Heart right ventricle (tissue), 16 donors: ENCODE measurements at regions not wholly inside any gene's neighbourhood (a gene's known extent, or its start where the extent isn't known, plus 50 kb on each side); places are given as distances from the start of the nearest gene placed in this dataset.

Source experiments
- ATAC-seq, 8 donors: fragments of 200-7000 bp; cut with Tn5 transposase; one replicate each; pipeline ENCODE4 v1.9.1; 2020; ENCODE audit warnings: mild to moderate bottlenecking in 8 of 8, moderate library complexity in 8 of 8, moderate number of reproducible peaks in 1 of 8
- DNase-seq, 2 donors: peaks; one replicate each; pipeline ENCODE4 v3.0.0-alpha.2; 2020
- H3K27ac ChIP-seq, 10 donors: fragments of 200-600 bp; sonication (generic) in 2 of 10; one replicate each; pipeline versions ENCODE4 v1.5.0 to v1.8.0; 2020 to 2022; ENCODE audit warnings: mild to moderate bottlenecking in 3 of 10
- H3K27me3 ChIP-seq, 7 donors: fragments of 200-600 bp; one replicate each; pipeline ENCODE4 v1.8.0; 2021 to 2022; ENCODE audit warnings: mild to moderate bottlenecking in 2 of 7
- H3K36me3 ChIP-seq, 9 donors: fragments of 200-600 bp; sonication (generic) in 1 of 9; one replicate each; pipeline versions ENCODE4 v1.5.0 to v1.8.0; 2020 to 2022; ENCODE audit warnings: mild to moderate bottlenecking in 2 of 9
- H3K4me1 ChIP-seq, 9 donors: fragments of 200-600 bp; sonication (generic) in 1 of 9; one replicate each; pipeline versions ENCODE4 v1.5.0 to v1.8.0; 2020 to 2022; ENCODE audit warnings: mild to moderate bottlenecking in 4 of 9
- H3K4me3 ChIP-seq, 10 donors: fragments of 200-600 bp; sonication (generic) in 2 of 10; one replicate each; pipeline versions ENCODE4 v1.5.0 to v1.8.0; 2020 to 2022; ENCODE audit warnings: mild to moderate bottlenecking in 7 of 10, moderate library complexity in 2 of 10
- H3K9me3 ChIP-seq, 11 donors: fragments of 200-600 bp in 10 of 11; sonication (generic) in 2 of 11; one replicate each; pipeline versions ENCODE4 v1.5.0 to v1.8.0; 2013 to 2022; ENCODE audit warnings: mild to moderate bottlenecking in 2 of 11, control low read depth in 1 of 11, moderate library complexity in 1 of 11
- WGBS, 2 donors: extraction: QIAGEN DNeasy Blood & Tissue Kit; methylation state at CpG; one replicate each; pipeline ENCODE4 v1.1.7; 2013; ENCODE audit warnings: inconsistent platforms in 1 of 2; 5-methylcytosine and 5-hydroxymethylcytosine counted together
- intact Hi-C, 10 donors: fragments of 100-400 bp; cut with DNase I; formaldehyde crosslinking; loops; one replicate each; pipeline versions ENCODE4 v1.11.1 to v1.14.2; 2022
- TF ChIP-seq, protein P1 (sequence below), 9 donors: fragments of 200-600 bp; sonication (generic) in 2 of 9; IDR thresholded peaks; one replicate each; pipeline versions ENCODE4 v1.5.0 to v1.8.0; 2021 to 2022; ENCODE audit warnings: antibody characterized with exemption in 9 of 9, mild to moderate bottlenecking in 5 of 9, moderate library complexity in 1 of 9
- donor health status: Arrhythmogenic right ventricular cardiomyopathy.
- donor health status: ischemic (EF 13 %, LVEDD 7.1; RV severe dilation, severe dysfunction).
- donor health status: healthy with polysubstance abuse.
- donor health status: DM: no; HTN: yes; CAD: no.
- donor health status: DM: no; HTN: no; CAD: no.
- donor health status: ischemic (EF 25% LVEDD 6.9; RV normal size, moderate dysfunction).
- donor health status: ischemic (EF 25% LVEDD 5.7; RV mildly dilated, moderate dysfunction).
- donor health status: healthy.
- donor health status: DM: yes; HTN: yes; CAD: no.
- donor health status: Ischemic cardiomyopathy.
- donor health status: ischemic (EF 35%, LVEDD 5.7; RV mildly dilated, moderate dysfunction).
- donor health status: nonischemic (EF 11% LVEDD 7.7; RV severe dilation, severe dysfunction).
- donor health status: DM: yes; HTN: yes; CAD: no.
- donor health status: PGD.
- donor health status: ischemic (EF 29% LVEDD 5.4; RV normal size, mild dysfunction).
- donor health status: nonischemic (EF 23%, LVEDD 6.1; RV moderate dilation, normal function).

DNA sequence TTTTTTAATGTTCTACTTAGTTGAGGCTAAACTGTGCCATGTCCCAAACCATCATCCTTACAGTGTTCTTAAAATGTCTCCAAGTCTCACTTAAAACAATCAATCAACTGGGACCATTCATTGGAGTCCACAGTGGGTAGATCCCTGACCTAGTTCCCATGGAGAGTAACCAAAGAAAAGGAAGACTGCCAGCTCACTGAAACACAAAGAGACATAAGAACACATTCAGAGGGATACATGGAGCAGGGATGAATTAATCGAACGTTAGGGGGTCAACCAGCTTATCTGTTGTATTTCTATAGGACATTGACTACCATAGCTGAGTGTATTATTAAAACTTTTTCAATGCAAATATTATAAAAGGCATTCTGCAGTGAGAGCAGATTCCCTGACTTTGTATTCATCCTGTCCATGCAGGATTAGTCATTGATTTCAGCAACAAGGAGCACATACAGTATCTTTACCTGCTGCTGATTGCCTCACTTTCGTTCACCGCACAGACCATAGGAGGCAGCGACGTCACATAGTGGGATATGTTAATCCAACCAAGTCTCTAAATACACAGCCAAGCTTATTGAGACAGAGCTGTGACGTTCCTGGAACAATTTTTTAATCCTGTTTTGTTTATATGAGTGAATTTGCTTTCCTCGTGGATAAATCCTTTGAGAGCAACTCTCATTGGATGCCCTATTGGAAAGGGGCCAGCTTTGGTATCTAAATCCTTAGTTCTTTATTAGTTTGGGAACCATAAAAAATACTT is 364.9 kb upstream of the RBMS3 start:
- Histone ChIP-seq H3K4me1 (peaks cover 0 to 27% (median 10%) of the 10 kb centered on the region in 9 donors), H3K36me3 (no peaks in the 10 kb centered on the region), H3K27ac (peak overlapping the region in 8 of 10 donors; percentile 21 to 70 (median 63)), H3K4me3 (peak overlapping the region in 7 of 10 donors; percentile 29 to 48 (median 39)), H3K9me3 (no peaks in the 10 kb centered on the region), H3K27me3 (no peaks in the 10 kb centered on the region)
- TF ChIP-seq, protein P1, sequence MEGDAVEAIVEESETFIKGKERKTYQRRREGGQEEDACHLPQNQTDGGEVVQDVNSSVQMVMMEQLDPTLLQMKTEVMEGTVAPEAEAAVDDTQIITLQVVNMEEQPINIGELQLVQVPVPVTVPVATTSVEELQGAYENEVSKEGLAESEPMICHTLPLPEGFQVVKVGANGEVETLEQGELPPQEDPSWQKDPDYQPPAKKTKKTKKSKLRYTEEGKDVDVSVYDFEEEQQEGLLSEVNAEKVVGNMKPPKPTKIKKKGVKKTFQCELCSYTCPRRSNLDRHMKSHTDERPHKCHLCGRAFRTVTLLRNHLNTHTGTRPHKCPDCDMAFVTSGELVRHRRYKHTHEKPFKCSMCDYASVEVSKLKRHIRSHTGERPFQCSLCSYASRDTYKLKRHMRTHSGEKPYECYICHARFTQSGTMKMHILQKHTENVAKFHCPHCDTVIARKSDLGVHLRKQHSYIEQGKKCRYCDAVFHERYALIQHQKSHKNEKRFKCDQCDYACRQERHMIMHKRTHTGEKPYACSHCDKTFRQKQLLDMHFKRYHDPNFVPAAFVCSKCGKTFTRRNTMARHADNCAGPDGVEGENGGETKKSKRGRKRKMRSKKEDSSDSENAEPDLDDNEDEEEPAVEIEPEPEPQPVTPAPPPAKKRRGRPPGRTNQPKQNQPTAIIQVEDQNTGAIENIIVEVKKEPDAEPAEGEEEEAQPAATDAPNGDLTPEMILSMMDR (IDR thresholded peaks at IDR 0.05) = no peak
- 50 to 59% methylated on average over 8 of the region's 8 CpGs for WGBS, 2 donors
- intact Hi-C loops = loop anchor here in 7 of 10 donors (2.0 to 10.0 kb wide), 8 partner anchors 359 to 853 kb away; partner anchors contain the start of gene RBMS3 (in 2 of the 7)
- peak in 6 of 8 donors; percentile 23 to 50 (median 42) for ATAC-seq
- DNase-seq = peak in 1 of 2 donors; percentile 5

DNA sequence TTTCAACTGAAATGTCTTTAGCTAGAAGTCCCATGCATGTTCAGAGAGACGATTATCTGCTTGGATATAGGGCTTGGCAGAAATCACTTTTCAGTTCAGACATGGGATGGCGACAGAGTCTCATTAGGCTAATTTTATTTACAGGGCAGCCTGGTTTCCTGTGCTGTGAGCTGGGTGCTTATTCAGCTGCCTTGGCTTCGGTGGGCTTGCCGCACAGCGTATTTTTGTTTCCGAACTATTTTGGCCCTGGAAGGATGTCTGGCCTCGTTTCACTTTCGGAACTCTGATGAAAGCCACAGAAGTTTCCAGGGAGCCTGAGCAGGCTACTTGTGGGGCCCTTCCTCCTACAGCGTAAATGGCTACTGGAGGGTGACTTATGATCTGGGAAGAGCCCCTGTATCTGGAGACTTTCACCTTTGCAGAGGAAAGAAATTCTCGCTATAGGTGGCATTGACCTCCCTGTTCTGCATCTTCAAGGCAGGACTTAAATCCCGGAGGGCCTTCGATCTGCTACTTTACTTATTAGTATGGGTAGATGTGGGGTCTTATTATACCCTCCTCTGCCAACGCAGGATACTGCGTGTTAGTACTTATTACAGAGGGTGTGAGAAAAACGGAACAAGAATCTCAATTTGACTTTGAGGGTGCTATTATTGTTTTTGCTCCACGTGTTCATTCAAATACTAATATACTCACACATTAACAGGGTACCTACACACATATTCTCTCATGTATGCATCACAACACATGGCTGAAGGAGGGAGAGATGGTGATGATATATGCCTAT is 364.0 kb upstream of the RBMS3 start:
- Histone ChIP-seq H3K9me3 (no peaks in the 10 kb centered on the region), H3K4me3 (peak overlapping the region in 7 of 10 donors; percentile 29 to 48 (median 39)), H3K27me3 (no peaks in the 10 kb centered on the region), H3K4me1 (peaks cover 0 to 27% (median 10%) of the 10 kb centered on the region in 9 donors), H3K27ac (peak overlapping the region in 9 of 10 donors; percentile 13 to 70 (median 63)), H3K36me3 (no peaks in the 10 kb centered on the region)
- intact Hi-C loops = loop anchor here in 7 of 10 donors (2.0 to 10.0 kb wide), 8 partner anchors 358 to 852 kb away; partner anchors contain the start of gene RBMS3 (in 2 of the 7)
- DNase-seq (peak; percentile 33 to 84), ATAC-seq (peak; percentile 93 to 97 (median 96))
- TF ChIP-seq, protein P1 (IDR thresholded peaks at IDR 0.05) = peak; percentile 46 to 83 (median 70)
- 43 to 45% methylated on average over 16 of the region's 16 CpGs for WGBS, 2 donors

DNA sequence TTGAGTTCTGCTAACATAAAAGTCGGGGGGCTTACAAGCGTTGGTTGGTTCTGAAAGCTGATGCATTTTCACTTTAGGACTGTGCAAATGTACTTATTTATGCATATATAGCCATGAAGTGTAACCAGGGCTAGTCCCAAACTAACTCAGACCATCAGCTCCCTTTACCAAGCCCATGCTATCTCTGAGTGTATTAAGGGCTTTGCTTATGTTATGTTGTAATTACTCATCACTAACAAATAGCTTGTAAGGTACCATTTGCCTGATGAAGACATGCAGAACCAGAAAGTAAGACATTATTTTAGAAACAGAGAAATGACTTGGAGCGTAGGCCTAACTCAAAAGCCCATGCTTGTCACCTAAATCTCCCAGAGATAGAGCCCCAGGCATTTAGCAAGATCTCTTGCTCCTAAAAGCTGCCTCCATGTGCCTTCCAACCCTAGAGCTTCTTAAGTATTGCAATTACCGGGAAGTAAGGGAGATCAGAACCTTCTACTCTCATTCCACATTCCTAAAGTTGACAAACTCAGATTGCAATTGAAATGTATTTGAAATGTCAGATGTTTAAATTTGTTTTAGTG is 362.9 kb upstream of the RBMS3 start:
- DNase-seq (no peak), ATAC-seq (no peak)
- TF ChIP-seq, protein P1 (IDR thresholded peaks at IDR 0.05) = no peak
- intact Hi-C loops = loop anchor here in 7 of 10 donors (2.0 to 10.0 kb wide), 8 partner anchors 357 to 851 kb away; partner anchors contain the start of gene RBMS3 (in 2 of the 7)
- 85 to 87% methylated on average over 4 of the region's 4 CpGs for WGBS, 2 donors
- no peaks in the 10 kb centered on the region for H3K27me3 ChIP-seq
- H3K9me3 ChIP-seq = no peaks in the 10 kb centered on the region
- H3K27ac ChIP-seq = peak overlapping the region in 3 of 10 donors; percentile 2 to 70 (median 9)
- no peaks in the 10 kb centered on the region for H3K36me3 ChIP-seq
- H3K4me1 ChIP-seq = peaks cover 0 to 27% (median 10%) of the 10 kb centered on the region in 9 donors
- no peak overlapping the region for H3K4me3 ChIP-seq

DNA sequence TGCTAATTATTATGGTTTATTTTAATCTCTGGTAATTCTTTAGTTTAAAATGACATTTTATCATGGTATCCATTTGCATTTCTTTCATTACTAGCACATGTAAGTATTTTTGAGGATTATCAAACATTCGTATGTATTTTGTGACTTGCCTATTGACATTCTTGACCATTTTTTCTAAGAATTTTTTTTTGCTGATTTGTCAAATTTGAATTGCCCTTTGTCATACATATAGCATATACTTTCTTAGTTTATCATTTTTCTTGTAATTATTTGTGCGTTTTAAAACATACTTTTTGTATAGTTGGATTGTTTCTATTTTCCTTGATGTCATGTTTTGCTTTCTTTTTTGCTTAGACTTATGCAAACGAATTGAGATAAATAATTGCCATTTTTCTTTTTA is 358.5 kb upstream of the RBMS3 start:
- H3K4me1 ChIP-seq = peaks cover 0 to 4% (median 0%) of the 10 kb centered on the region in 9 donors
- H3K36me3 ChIP-seq = no peaks in the 10 kb centered on the region
- intact Hi-C loops = no loop called here
- WGBS, 2 donors = 89 to 97% methylated on average over 3 of the region's 3 CpGs
- DNase-seq = no peak
- no peaks in the 10 kb centered on the region for H3K27me3 ChIP-seq
- TF ChIP-seq, protein P1 (IDR thresholded peaks at IDR 0.05) = no peak
- no peak overlapping the region for H3K27ac ChIP-seq
- no peak for ATAC-seq
- H3K9me3 ChIP-seq = no peaks in the 10 kb centered on the region
- H3K4me3 ChIP-seq = no peak overlapping the region
